ENCODE measurements at regions not wholly inside any gene's neighbourhood (a gene's known extent, or its start where the extent isn't known, plus 50 kb on each side); places are given as distances from the start of the nearest gene placed in this dataset.

DNA sequence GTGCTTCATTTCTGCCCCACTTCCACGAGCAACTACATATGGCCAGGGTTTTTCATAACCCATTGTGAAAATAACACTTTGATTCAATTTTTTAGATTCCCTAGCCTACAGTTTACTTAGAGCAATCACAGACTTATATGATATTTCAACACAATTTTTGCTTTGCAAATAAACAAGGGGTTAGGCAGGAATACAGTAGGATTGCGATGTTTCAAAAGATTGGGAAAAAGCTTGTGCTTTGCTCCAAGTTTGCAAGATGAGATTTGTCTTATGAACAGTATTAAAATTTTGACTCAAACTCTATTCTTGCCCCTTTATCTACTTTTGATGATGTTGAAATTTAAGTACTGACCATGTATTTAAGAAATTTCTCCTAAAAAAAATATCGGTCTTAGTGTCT, 814.5 kb upstream of the PIK3C3 start:
- WGBS (ENCODE audit: insufficient coverage) = 75% methylated on average over 1 of the region's 3 CpGs
- Histone ChIP-seq H3K9me3 (ENCODE audit: control extremely low read depth in 1 of 5, control insufficient read depth in 4 of 5, insufficient read depth in 2 of 5, low read depth in 1 of 5, low read length in 4 of 5) (no peaks in the 10 kb centered on the region), H3K27me3 (replicated peaks in 2 of 5; ENCODE audit: control insufficient read depth in 4 of 5, insufficient read depth in 5 of 5, low read length in 4 of 5) (no peaks in the 10 kb centered on the region), H3K4me3 (ENCODE audit: control insufficient read depth in 1 of 7, extremely low read depth in 1 of 7, insufficient read depth in 4 of 7, low read depth in 2 of 7, low read length in 6 of 7) (no peak overlapping the region), H3K27ac (ENCODE audit: insufficient read depth in 1 of 2, low read depth in 1 of 2, low read length in 2 of 2, poor library complexity in 1 of 2, severe bottlenecking in 2 of 2) (no peak overlapping the region), H3K4me1 (ENCODE audit: control extremely low read depth in 1 of 4, control insufficient read depth in 4 of 4, insufficient read depth in 4 of 4, low read length in 3 of 4) (no peaks in the 10 kb centered on the region), H3K36me3 (ENCODE audit: control insufficient read depth in 4 of 4, insufficient read depth in 4 of 4, low read length in 3 of 4) (no peaks in the 10 kb centered on the region)
- CTCF ChIA-PET = no interaction called here
- DNase-seq = no peak
- POLR2A ChIA-PET = no interaction called here

DNA sequence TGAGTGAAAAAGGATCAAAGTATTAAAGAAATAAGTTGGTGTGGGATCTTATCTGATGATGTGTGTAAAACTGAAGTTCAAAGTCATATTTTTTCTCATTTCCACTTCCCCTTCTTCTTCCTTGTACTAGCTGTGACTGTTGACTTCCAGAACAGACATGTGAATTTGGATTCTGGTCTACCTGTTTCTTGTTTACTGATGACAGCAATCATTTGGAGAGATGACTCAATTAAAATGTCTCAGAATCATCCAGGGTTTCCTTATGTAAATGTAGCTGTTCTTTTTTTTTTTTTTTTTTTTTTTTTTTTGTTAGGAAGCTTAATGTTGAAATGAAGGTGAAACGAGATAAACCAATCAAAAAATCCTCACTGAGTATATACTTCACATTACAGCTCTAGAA, 819.9 kb upstream of the PIK3C3 start:
- H3K4me1 ChIP-seq (ENCODE audit: control extremely low read depth in 1 of 4, control insufficient read depth in 4 of 4, insufficient read depth in 4 of 4, low read length in 3 of 4) = no peaks in the 10 kb centered on the region
- no peak overlapping the region for H3K27ac ChIP-seq (ENCODE audit: insufficient read depth in 1 of 2, low read depth in 1 of 2, low read length in 2 of 2, poor library complexity in 1 of 2, severe bottlenecking in 2 of 2)
- no peak overlapping the region for H3K4me3 ChIP-seq (ENCODE audit: control insufficient read depth in 1 of 7, extremely low read depth in 1 of 7, insufficient read depth in 4 of 7, low read depth in 2 of 7, low read length in 6 of 7)
- no peaks in the 10 kb centered on the region for H3K27me3 ChIP-seq (replicated peaks in 2 of 5; ENCODE audit: control insufficient read depth in 4 of 5, insufficient read depth in 5 of 5, low read length in 4 of 5)
- H3K9me3 ChIP-seq (ENCODE audit: control extremely low read depth in 1 of 5, control insufficient read depth in 4 of 5, insufficient read depth in 2 of 5, low read depth in 1 of 5, low read length in 4 of 5) = no peaks in the 10 kb centered on the region
- no peak for DNase-seq
- ChIA-PET POLR2A (no interaction called here), CTCF (no interaction called here)
- H3K36me3 ChIP-seq (ENCODE audit: control insufficient read depth in 4 of 4, insufficient read depth in 4 of 4, low read length in 3 of 4) = no peaks in the 10 kb centered on the region
- no CpG with 5 or more reads among the region's 1 CpG for WGBS (ENCODE audit: insufficient coverage)

DNA sequence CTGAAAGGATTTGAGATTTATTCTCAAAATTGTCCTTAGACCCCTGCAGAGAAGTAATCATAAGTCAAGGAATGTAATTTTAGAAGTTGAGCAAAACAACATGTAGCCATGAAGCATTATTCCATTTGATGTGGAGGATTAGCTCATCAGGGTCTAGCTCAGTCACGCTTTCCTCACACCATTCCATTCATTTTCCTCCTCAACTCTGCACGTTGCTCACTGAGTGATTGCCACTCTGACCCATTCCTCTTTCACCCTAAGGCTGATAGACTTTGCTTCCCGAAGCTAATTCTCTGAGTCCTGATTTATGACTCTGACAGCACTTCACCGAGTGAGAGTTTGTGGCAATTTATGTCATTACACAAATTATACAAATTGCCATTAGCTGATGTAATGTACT, 820.6 kb upstream of the PIK3C3 start:
- H3K4me3 ChIP-seq (ENCODE audit: control insufficient read depth in 1 of 7, extremely low read depth in 1 of 7, insufficient read depth in 4 of 7, low read depth in 2 of 7, low read length in 6 of 7) = no peak overlapping the region

DNA sequence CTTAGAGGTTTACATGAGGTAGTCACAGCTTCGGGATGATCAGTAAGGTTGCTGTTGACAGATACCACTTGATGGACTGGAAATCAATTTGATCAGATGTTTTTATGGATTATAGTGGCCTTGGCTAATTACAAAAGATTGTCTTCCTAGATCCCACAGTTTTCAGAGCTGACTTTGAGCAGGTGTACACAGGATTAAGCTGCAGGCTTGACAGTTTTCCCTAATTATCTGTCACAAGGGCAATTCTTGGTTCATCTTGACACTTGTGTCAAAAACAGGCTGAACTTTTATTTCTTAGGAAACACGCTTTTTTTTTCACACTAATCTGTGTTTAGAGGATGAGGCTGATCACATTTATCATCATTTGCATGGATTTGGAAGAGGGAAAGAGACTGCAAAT, 824.0 kb upstream of the PIK3C3 start:
- no peaks in the 10 kb centered on the region for H3K36me3 ChIP-seq (ENCODE audit: control insufficient read depth in 4 of 4, insufficient read depth in 4 of 4, low read length in 3 of 4)
- H3K4me3 ChIP-seq (ENCODE audit: control insufficient read depth in 1 of 7, extremely low read depth in 1 of 7, insufficient read depth in 4 of 7, low read depth in 2 of 7, low read length in 6 of 7) = no peak overlapping the region
- ChIA-PET CTCF (no interaction called here), POLR2A (no interaction called here)
- no peak overlapping the region for H3K27ac ChIP-seq (ENCODE audit: insufficient read depth in 1 of 2, low read depth in 1 of 2, low read length in 2 of 2, poor library complexity in 1 of 2, severe bottlenecking in 2 of 2)
- no peak for DNase-seq
- no peaks in the 10 kb centered on the region for H3K27me3 ChIP-seq (replicated peaks in 2 of 5; ENCODE audit: control insufficient read depth in 4 of 5, insufficient read depth in 5 of 5, low read length in 4 of 5)
- no peaks in the 10 kb centered on the region for H3K4me1 ChIP-seq (ENCODE audit: control extremely low read depth in 1 of 4, control insufficient read depth in 4 of 4, insufficient read depth in 4 of 4, low read length in 3 of 4)
- WGBS (ENCODE audit: insufficient coverage) = no CpG with 5 or more reads among the region's 2 CpGs
- no peaks in the 10 kb centered on the region for H3K9me3 ChIP-seq (ENCODE audit: control extremely low read depth in 1 of 5, control insufficient read depth in 4 of 5, insufficient read depth in 2 of 5, low read depth in 1 of 5, low read length in 4 of 5)

More for the DNA sequence above, 820.6 kb upstream of the PIK3C3 start:
- 50% methylated on average over 2 of the region's 4 CpGs for WGBS (ENCODE audit: insufficient coverage)
- Histone ChIP-seq H3K36me3 (ENCODE audit: control insufficient read depth in 4 of 4, insufficient read depth in 4 of 4, low read length in 3 of 4) (no peaks in the 10 kb centered on the region), H3K9me3 (ENCODE audit: control extremely low read depth in 1 of 5, control insufficient read depth in 4 of 5, insufficient read depth in 2 of 5, low read depth in 1 of 5, low read length in 4 of 5) (no peaks in the 10 kb centered on the region), H3K4me1 (ENCODE audit: control extremely low read depth in 1 of 4, control insufficient read depth in 4 of 4, insufficient read depth in 4 of 4, low read length in 3 of 4) (no peaks in the 10 kb centered on the region), H3K27me3 (replicated peaks in 2 of 5; ENCODE audit: control insufficient read depth in 4 of 5, insufficient read depth in 5 of 5, low read length in 4 of 5) (no peaks in the 10 kb centered on the region), H3K27ac (ENCODE audit: insufficient read depth in 1 of 2, low read depth in 1 of 2, low read length in 2 of 2, poor library complexity in 1 of 2, severe bottlenecking in 2 of 2) (no peak overlapping the region)
- DNase-seq = no peak
- CTCF ChIA-PET = no interaction called here
- POLR2A ChIA-PET = no interaction called here

DNA sequence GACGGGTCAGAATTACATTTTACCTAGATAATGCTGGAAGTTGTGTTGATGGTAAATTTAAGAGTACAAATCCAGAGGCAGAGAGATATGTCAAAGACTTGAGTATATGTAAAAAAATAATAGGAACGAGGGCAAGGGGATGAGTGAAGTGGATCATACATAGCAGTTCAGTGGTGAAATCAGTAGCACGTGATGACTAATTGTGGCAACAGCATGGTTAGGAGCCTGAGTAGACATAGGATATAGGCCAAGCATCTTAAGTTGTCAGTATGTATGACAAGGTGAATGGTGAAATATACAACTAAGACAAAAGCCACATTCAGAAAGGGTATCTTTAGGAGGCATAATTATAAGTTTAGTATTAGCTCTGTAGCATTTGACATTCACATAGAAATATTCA, 826.5 kb upstream of the PIK3C3 start:
- no peaks in the 10 kb centered on the region for H3K36me3 ChIP-seq (ENCODE audit: control insufficient read depth in 4 of 4, insufficient read depth in 4 of 4, low read length in 3 of 4)
- no peaks in the 10 kb centered on the region for H3K9me3 ChIP-seq (ENCODE audit: control extremely low read depth in 1 of 5, control insufficient read depth in 4 of 5, insufficient read depth in 2 of 5, low read depth in 1 of 5, low read length in 4 of 5)
- H3K27ac ChIP-seq (ENCODE audit: insufficient read depth in 1 of 2, low read depth in 1 of 2, low read length in 2 of 2, poor library complexity in 1 of 2, severe bottlenecking in 2 of 2) = no peak overlapping the region
- DNase-seq = no peak
- no peaks in the 10 kb centered on the region for H3K27me3 ChIP-seq (replicated peaks in 2 of 5; ENCODE audit: control insufficient read depth in 4 of 5, insufficient read depth in 5 of 5, low read length in 4 of 5)
- WGBS (ENCODE audit: insufficient coverage) = 100% methylated on average over 3 of the region's 3 CpGs
- H3K4me1 ChIP-seq (ENCODE audit: control extremely low read depth in 1 of 4, control insufficient read depth in 4 of 4, insufficient read depth in 4 of 4, low read length in 3 of 4) = no peaks in the 10 kb centered on the region
- CTCF ChIA-PET = no interaction called here
- POLR2A ChIA-PET = no interaction called here
- no peak overlapping the region for H3K4me3 ChIP-seq (ENCODE audit: control insufficient read depth in 1 of 7, extremely low read depth in 1 of 7, insufficient read depth in 4 of 7, low read depth in 2 of 7, low read length in 6 of 7)

DNA sequence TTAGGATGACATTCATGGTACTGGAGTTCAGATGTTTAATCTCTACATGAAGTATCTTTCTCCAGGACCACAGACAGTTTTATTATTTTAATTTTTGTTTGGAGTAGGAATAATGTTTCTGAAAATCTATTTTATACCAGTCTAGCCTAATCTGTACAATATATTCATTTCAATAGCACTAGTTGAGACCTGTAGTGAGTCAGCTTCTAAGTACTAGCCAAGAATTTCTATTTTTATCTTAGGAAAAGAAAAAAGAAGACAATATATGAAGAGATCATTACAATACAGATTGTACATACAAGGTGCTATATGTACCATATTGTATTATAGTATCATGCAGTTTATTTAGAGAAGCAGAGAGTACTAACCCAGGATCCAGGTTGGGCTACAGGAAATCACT, 826.9 kb upstream of the PIK3C3 start:
- ChIA-PET POLR2A (no interaction called here), CTCF (no interaction called here)
- Histone ChIP-seq H3K4me1 (ENCODE audit: control extremely low read depth in 1 of 4, control insufficient read depth in 4 of 4, insufficient read depth in 4 of 4, low read length in 3 of 4) (no peaks in the 10 kb centered on the region), H3K4me3 (ENCODE audit: control insufficient read depth in 1 of 7, extremely low read depth in 1 of 7, insufficient read depth in 4 of 7, low read depth in 2 of 7, low read length in 6 of 7) (no peak overlapping the region), H3K9me3 (ENCODE audit: control extremely low read depth in 1 of 5, control insufficient read depth in 4 of 5, insufficient read depth in 2 of 5, low read depth in 1 of 5, low read length in 4 of 5) (no peaks in the 10 kb centered on the region), H3K36me3 (ENCODE audit: control insufficient read depth in 4 of 4, insufficient read depth in 4 of 4, low read length in 3 of 4) (no peaks in the 10 kb centered on the region), H3K27ac (ENCODE audit: insufficient read depth in 1 of 2, low read depth in 1 of 2, low read length in 2 of 2, poor library complexity in 1 of 2, severe bottlenecking in 2 of 2) (no peak overlapping the region), H3K27me3 (replicated peaks in 2 of 5; ENCODE audit: control insufficient read depth in 4 of 5, insufficient read depth in 5 of 5, low read length in 4 of 5) (no peaks in the 10 kb centered on the region)
- DNase-seq = no peak

DNA sequence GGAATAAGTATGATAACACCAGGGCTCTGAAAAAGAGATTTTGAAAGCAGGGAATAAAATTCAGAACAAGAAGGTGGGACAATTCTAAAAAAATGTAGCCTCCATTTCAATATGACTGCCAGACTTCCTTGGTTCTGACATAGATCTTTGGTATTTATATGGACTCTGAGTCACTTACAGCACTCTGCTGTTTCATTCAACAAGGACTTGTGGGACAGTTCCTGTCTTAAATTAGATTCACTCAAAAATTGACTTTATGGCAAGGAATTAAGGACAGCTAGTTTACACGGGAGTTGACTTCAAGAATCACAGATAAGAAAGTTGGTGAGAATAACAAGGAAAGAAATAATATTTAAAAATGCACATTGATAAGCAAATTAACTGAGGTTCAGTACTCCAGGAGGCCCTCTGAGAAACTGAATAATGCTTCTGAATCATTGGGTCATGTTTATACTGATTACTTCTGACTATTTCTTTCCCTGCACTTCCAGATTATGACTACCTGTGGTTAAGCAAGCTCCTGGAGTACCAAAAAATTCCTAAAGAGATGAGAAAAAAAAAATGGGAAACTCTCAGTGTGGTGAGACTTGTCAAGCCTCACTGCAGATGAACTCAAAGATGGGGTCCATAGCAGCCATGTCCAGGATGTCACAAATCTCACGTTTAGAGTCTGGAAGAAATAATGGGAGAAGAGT, 828.3 kb upstream of the PIK3C3 start:
- Histone ChIP-seq H3K4me3 (ENCODE audit: control insufficient read depth in 1 of 7, extremely low read depth in 1 of 7, insufficient read depth in 4 of 7, low read depth in 2 of 7, low read length in 6 of 7) (no peak overlapping the region), H3K4me1 (ENCODE audit: control extremely low read depth in 1 of 4, control insufficient read depth in 4 of 4, insufficient read depth in 4 of 4, low read length in 3 of 4) (no peaks in the 10 kb centered on the region), H3K27me3 (replicated peaks in 2 of 5; ENCODE audit: control insufficient read depth in 4 of 5, insufficient read depth in 5 of 5, low read length in 4 of 5) (no peaks in the 10 kb centered on the region), H3K9me3 (ENCODE audit: control extremely low read depth in 1 of 5, control insufficient read depth in 4 of 5, insufficient read depth in 2 of 5, low read depth in 1 of 5, low read length in 4 of 5) (no peaks in the 10 kb centered on the region), H3K36me3 (ENCODE audit: control insufficient read depth in 4 of 4, insufficient read depth in 4 of 4, low read length in 3 of 4) (no peaks in the 10 kb centered on the region), H3K27ac (ENCODE audit: insufficient read depth in 1 of 2, low read depth in 1 of 2, low read length in 2 of 2, poor library complexity in 1 of 2, severe bottlenecking in 2 of 2) (no peak overlapping the region)
- POLR2A ChIA-PET = no interaction called here
- CTCF ChIA-PET = no interaction called here
- WGBS (ENCODE audit: insufficient coverage) = no CpG with 5 or more reads among the region's 2 CpGs
- DNase-seq = no peak
